NCI-H2227 (cell line): ENCODE measurements at regions not wholly inside any gene's neighbourhood (a gene's known extent, or its start where the extent isn't known, plus 50 kb on each side); places are given as distances from the start of the nearest gene placed in this dataset.
A peak's percentile ranks its signal among the peaks of the same experiment; 100 is the strongest.
"Not testable (repeated sequence)": the region's sequence is repeated elsewhere in the genome, so short reads cannot be mapped to it uniquely, and the experiment has no call there.

Experiments
- DNase-seq: peaks from one replicate; lab custom pipeline; 2025; ENCODE audit not compliant: unreplicated experiment; lab: John Stamatoyannopoulos, UW

- no peak for DNase-seq
Observed at GRCh38 chr9:135400496-135400895, 79.1 kb upstream of the PPP1R26 start.

- DNase-seq: no peak
Observed at GRCh38 chr9:135401218-135401617, 78.4 kb upstream of the PPP1R26 start.

- DNase-seq: no peak
Observed at GRCh38 chr9:135402048-135402738, 77.4 kb upstream of the PPP1R26 start.

- DNase-seq: no peak
Observed at GRCh38 chr9:135402739-135403695, 76.6 kb upstream of the PPP1R26 start.

GRCh38 chr9:135403733-135404450, 75.7 kb upstream of the PPP1R26 start:
- no peak for DNase-seq

- no peak for DNase-seq
Observed at GRCh38 chr9:135404451-135405144, 75.0 kb upstream of the PPP1R26 start.

GRCh38 chr9:135405145-135405464, 74.5 kb upstream of the PPP1R26 start:
- not testable (repeated sequence) for DNase-seq

- no peak for DNase-seq
Observed at GRCh38 chr9:135408476-135409254, 70.9 kb upstream of the PPP1R26 start.

GRCh38 chr9:135409286-135410200, 70.0 kb upstream of the PPP1R26 start:
- no peak for DNase-seq

GRCh38 chr9:135410421-135410820, 69.2 kb upstream of the PPP1R26 start:
- no peak for DNase-seq

GRCh38 chr9:135410831-135411473, 68.6 kb upstream of the PPP1R26 start:
- no peak for DNase-seq

GRCh38 chr9:135411605-135412004, 68.0 kb upstream of the PPP1R26 start:
- not testable (repeated sequence) for DNase-seq

- DNase-seq: peak; percentile 82
Observed at GRCh38 chr9:135412315-135413085, 67.1 kb upstream of the PPP1R26 start.

- no peak for DNase-seq
Observed at GRCh38 chr9:135413086-135413375, 66.6 kb upstream of the PPP1R26 start.

- no peak for DNase-seq
Observed at GRCh38 chr9:135413461-135413860, 66.1 kb upstream of the PPP1R26 start.

- no peak for DNase-seq
Observed at GRCh38 chr9:135414293-135414692, 65.3 kb upstream of the PPP1R26 start.

GRCh38 chr9:135415586-135415985, 64.0 kb upstream of the PPP1R26 start:
- no peak for DNase-seq

GRCh38 chr9:135416664-135417290, 62.8 kb upstream of the PPP1R26 start:
- no peak for DNase-seq
